ENCODE measurements at regions not wholly inside any gene's neighbourhood (a gene's known extent, or its start where the extent isn't known, plus 50 kb on each side); places are given as distances from the start of the nearest gene placed in this dataset.

GRCh38 chr7:54483523-54483922 is 58.7 kb upstream of the VSTM2A start:
- H4K20me1 ChIP-seq (replicated peaks in 1 of 2; ENCODE audit: control insufficient read depth in 1 of 2, insufficient read depth in 2 of 2, low read length in 2 of 2) = no peaks in the 10 kb centered on the region
- no peak overlapping the region for H3K4me3 ChIP-seq (ENCODE audit: extremely low read depth in 1 of 4, insufficient read depth in 2 of 4, low read depth in 3 of 4, low read length in 4 of 4)
- no peak overlapping the region for H2BK15ac ChIP-seq (ENCODE audit: low read length)
- H2BK12ac ChIP-seq (ENCODE audit: low read depth, low read length) = no peak overlapping the region
- no peak overlapping the region for H2AK5ac ChIP-seq (ENCODE audit: low read depth, low read length)
- H3K27me3 ChIP-seq (replicated peaks in 1 of 4; ENCODE audit: control insufficient read depth in 3 of 4, extremely low read depth in 1 of 4, insufficient read depth in 3 of 4, low read length in 3 of 4) = no peaks in the 10 kb centered on the region
- FAIRE-seq (no peak), DNase-seq (ENCODE audit: low read depth in 1 of 2, low spot score in 2 of 2) (no peak)
- H3K27ac ChIP-seq (ENCODE audit: low read depth, low read length) = no peak overlapping the region
- no peak overlapping the region for H3K23ac ChIP-seq (ENCODE audit: insufficient read length)
- no peak overlapping the region for H3K4ac ChIP-seq (replicated peaks; ENCODE audit: insufficient read length, low read depth, low read length)
- no peak overlapping the region for H4K91ac ChIP-seq (replicated peaks; ENCODE audit: insufficient read length, low read length)
- H3K23me2 ChIP-seq (ENCODE audit: low read depth, low read length) = no peaks in the 10 kb centered on the region
- no peaks in the 10 kb centered on the region for H3K36me3 ChIP-seq (ENCODE audit: control insufficient read depth in 2 of 4, insufficient read depth in 4 of 4, low read length in 3 of 4)
- ChIA-PET POLR2A (ENCODE audit: partially characterized antibody) (no interaction called here), CTCF (ENCODE audit: partially characterized antibody) (no interaction called here)
- no peak overlapping the region for H3K4me2 ChIP-seq (ENCODE audit: insufficient read depth in 1 of 2, low read depth in 2 of 2, low read length in 2 of 2)
- H2BK20ac ChIP-seq (ENCODE audit: low read length) = no peak overlapping the region
- no peaks in the 10 kb centered on the region for H3K79me2 ChIP-seq (ENCODE audit: control insufficient read depth in 1 of 2, insufficient read depth in 2 of 2, low read length in 2 of 2)
- WGBS, 2 experiments (ENCODE audit: extremely low coverage in 1 of 2, insufficient coverage in 1 of 2, insufficient read length in 1 of 2, insufficient replicate concordance in 2 of 2, low coverage in 1 of 2, low lambda C conversion rate in 2 of 2, missing lambda C conversion rate in 1 of 2) = 91% methylated on average over 3 of the region's 3 CpGs; no CpG with 5 or more reads in 1 of the 2 experiments
- H4K5ac ChIP-seq (ENCODE audit: insufficient read length, low read depth, low read length) = no peak overlapping the region
- no peak overlapping the region for H2BK5ac ChIP-seq (ENCODE audit: low read depth, low read length)
- no peak overlapping the region for H3K18ac ChIP-seq (ENCODE audit: extremely low read depth, low read length)
- no peak overlapping the region for H4K8ac ChIP-seq (ENCODE audit: extremely low read depth, insufficient read depth, low read length)
- H2AFZ ChIP-seq (ENCODE audit: low read length) = no peak overlapping the region
- H3K9ac ChIP-seq (replicated peaks in 1 of 4; ENCODE audit: extremely low read depth in 1 of 4, low read depth in 3 of 4, low read length in 3 of 4) = no peak overlapping the region
- H3K9me3 ChIP-seq (ENCODE audit: insufficient read depth in 2 of 2, low read depth in 1 of 2, low read length in 1 of 2) = 0 out of 4 replicates have a peak, but pooled peaks cover 0 to 2% of the 10 kb centered on the region in 2 experiments
- H3K79me1 ChIP-seq (ENCODE audit: low read depth, low read length) = no peaks in the 10 kb centered on the region
- no peak overlapping the region for H3K56ac ChIP-seq (replicated peaks; ENCODE audit: insufficient read length, low read depth, low read length)
- H3K14ac ChIP-seq (ENCODE audit: insufficient read length) = no peak overlapping the region
- H3K4me1 ChIP-seq (replicated peaks in 1 of 4; ENCODE audit: control insufficient read depth in 3 of 4, insufficient read depth in 4 of 4, low read length in 3 of 4) = no peaks in the 10 kb centered on the region
- no peak for TF ChIP-seq POLR2AphosphoS5 (IDR thresholded peaks at IDR 0.05; ENCODE audit: low read depth, low read length)
- no peak for TF ChIP-seq ZNF274 (IDR thresholded peaks at IDR 0.05; ENCODE audit: borderline replicate concordance, extremely low read depth, low read length)
- TF ChIP-seq HDAC2 (IDR thresholded peaks at IDR 0.05; ENCODE audit: borderline replicate concordance in 1 of 2, low read depth in 2 of 2, low read length in 2 of 2) = no peak
- no peak for TF ChIP-seq MAFK (IDR thresholded peaks at IDR 0.05; ENCODE audit: low read depth, low read length)
- H2BK120ac ChIP-seq (replicated peaks; ENCODE audit: low read depth, low read length) = no peak overlapping the region

Measured in H1 (cell line).